GM21723 (cell line): ENCODE measurements at regions not wholly inside any gene's neighbourhood (a gene's known extent, or its start where the extent isn't known, plus 50 kb on each side); places are given as distances from the start of the nearest gene placed in this dataset.
"Not testable (repeated sequence)": the region's sequence is repeated elsewhere in the genome, so short reads cannot be mapped to it uniquely, and the experiment has no call there.

Experiments
- ATAC-seq: cut with Tn5 transposase; IDR thresholded peaks from one replicate; pipeline ENCODE4 v1.9.1; 2021; ENCODE audit warnings: mild to moderate bottlenecking, moderate library complexity; ENCODE audit not compliant: unreplicated experiment

DNA sequence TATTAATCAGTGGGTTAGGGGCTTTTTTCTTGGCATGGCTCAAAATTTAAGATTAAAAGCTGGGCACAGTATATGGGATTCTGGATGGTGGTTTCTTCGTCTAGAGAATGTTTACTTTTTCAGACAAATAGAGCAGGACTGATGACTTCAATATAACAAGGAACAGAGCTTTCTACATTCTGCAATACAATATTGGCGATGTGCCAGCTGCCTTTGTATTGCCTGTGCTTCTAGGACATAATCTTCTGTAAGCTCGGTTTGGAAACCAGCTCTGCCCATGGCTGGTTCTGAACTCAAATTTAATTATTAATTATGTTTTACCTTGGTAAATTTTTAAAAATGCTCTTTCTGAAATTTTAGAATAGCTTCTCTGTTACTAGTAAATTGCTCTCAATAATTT is 139.1 kb upstream of the TRPC4 start:
- ATAC-seq, result no peak

DNA sequence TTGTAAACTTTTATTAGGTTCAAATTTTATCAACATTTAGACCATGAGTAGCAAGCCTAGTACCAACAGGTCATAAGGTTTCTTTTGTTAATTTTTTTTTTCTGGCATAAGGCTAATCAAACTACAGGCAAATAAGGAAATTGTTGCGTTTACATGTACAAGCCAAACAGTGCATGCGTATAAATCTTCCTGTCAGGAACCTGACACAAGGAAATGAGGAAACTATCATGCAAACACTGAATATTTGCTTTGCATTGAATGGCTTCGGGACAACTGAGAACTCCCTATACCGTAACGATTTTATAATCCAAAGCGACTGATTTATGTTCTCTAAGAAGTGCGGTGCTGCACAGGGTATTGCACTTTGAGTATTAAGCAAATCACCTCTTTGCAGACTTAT is 133.0 kb upstream of the TRPC4 start:
- ATAC-seq, result no peak

GRCh38 chr13:37997641-37998040 is 128.1 kb upstream of the TRPC4 start:
- no peak for ATAC-seq

- no peak for ATAC-seq
Measured at GRCh38 chr13:37995092-37995491, 125.5 kb upstream of the TRPC4 start.

GRCh38 chr13:37986811-37987210 is 117.2 kb upstream of the TRPC4 start:
- ATAC-seq, result no peak

DNA sequence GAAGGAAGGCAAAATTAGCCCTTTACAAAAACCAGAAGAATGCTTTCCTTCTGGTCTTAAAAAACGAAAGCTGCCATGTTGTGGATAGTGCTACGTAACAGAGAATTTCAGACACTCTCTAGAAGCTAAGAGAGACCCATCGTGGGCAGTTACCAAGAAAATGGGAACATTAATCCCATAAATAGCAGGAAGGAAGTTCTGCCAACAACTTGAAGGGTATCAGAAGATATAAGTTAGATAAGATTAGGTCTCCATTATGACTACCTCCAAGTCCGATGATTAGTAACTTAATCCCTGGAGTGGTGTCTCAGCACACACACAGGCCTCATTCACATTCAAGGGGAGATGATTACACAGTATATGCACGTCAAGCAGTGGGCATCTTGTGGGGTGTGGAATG is 115.7 kb upstream of the TRPC4 start:
- no peak for ATAC-seq

- ATAC-seq, result no peak
Measured at GRCh38 chr13:37984357-37984756, 114.8 kb upstream of the TRPC4 start.

- no peak for ATAC-seq
Measured at GRCh38 chr13:37981932-37982331, 112.4 kb upstream of the TRPC4 start.

GRCh38 chr13:37978680-37979079 is 109.1 kb upstream of the TRPC4 start:
- ATAC-seq, result no peak

GRCh38 chr13:37968555-37968954 is 99.0 kb upstream of the TRPC4 start:
- no peak for ATAC-seq

GRCh38 chr13:37966266-37966665 is 96.7 kb upstream of the TRPC4 start:
- no peak for ATAC-seq

DNA sequence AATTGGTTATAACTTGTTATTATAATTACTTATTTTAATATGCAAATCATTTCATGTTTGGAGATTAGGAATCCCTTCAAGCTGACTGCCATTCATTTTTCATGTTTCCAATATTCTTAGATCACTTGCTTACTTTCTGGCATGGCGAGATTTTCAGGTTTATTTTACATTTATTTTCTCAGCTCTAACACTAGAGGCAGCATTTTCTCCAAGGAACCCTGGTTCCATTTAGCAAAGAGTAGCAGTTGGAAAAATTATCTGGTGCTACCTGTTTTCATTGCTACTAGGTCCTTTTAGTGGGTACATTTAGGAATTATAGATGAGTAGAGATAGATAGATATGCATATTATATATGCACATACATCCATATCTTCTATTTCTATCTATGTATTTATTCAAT is 90.9 kb upstream of the TRPC4 start:
- no peak for ATAC-seq

DNA sequence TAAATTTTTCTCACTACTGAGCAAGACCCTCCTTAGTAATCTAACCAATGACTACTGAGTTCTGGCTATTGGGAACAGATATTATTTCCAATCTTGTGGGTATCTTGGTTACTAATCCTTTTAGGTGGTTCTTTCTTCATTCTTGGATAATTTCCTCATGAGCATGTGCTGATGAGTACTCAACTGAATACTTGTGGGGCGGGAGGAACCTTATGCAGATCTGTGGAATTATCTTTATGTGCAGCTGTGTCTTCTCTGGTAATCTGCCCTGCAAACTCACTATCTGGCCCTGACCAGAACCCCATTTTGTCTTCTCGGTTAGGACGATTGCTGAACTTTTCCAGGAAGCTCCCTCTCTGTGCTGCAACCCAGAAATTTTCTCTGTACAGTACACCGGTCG is 89.7 kb upstream of the TRPC4 start:
- no peak for ATAC-seq

DNA sequence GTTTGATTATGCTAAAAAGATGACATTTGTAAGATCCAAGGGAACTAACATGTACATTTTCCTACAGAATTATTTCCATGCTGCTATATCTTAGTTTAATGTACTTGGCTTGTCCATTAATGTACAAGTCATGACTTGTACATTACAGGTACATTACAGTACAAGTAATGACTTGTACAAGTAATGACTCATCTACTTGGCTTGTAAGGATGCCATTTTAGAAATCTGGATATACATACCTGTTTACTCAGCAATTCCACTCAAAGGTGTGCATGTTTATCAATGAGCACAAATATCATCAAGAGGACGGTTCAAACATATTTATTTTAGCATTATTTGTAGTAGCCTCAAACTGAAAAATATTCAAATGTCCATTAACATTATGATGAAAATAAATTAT is 87.0 kb upstream of the TRPC4 start:
- no peak for ATAC-seq

DNA sequence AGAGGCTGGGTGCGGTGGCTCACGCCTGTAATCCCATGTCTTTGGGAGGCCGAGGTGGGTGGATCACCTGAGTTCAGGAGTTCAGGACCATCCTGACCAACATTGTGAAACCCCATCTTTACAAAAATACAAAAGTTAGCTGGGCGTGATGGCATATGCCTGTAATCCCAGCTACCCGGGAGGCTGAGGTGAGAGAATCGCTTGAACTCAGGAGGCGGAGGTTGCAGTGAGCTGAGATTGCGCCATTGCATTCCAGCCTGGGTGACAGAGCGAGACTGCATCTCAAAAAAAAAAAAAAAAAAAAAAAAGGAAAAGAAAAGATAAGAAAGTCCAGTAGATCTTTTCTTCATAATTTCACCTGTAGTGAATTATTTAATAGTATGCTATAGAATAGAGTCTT is 85.0 kb upstream of the TRPC4 start:
- not testable (repeated sequence) for ATAC-seq

- no peak for ATAC-seq
Measured at GRCh38 chr13:37954191-37954590, 84.6 kb upstream of the TRPC4 start.

DNA sequence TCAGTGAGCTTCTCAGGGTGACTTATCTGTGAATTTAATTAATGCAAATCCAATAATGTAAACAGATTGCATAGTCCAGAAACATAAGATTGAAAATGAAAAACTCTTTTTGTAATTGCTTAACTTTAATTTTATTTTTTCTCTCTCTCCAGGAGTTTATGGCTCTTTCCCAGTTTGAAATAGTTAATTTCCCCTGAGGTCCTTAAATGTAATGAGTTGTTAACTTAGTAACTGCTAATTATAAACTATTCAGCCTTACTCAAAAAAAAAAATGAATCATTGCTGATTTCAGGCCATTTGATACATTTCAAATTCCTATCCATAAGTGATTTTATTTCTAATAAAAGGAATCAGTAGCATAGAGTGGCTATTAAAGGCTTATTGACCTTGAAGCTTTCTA is 84.1 kb upstream of the TRPC4 start:
- ATAC-seq, result no peak

- ATAC-seq, result no peak
Measured at GRCh38 chr13:37950016-37950415, 80.4 kb upstream of the TRPC4 start.

DNA sequence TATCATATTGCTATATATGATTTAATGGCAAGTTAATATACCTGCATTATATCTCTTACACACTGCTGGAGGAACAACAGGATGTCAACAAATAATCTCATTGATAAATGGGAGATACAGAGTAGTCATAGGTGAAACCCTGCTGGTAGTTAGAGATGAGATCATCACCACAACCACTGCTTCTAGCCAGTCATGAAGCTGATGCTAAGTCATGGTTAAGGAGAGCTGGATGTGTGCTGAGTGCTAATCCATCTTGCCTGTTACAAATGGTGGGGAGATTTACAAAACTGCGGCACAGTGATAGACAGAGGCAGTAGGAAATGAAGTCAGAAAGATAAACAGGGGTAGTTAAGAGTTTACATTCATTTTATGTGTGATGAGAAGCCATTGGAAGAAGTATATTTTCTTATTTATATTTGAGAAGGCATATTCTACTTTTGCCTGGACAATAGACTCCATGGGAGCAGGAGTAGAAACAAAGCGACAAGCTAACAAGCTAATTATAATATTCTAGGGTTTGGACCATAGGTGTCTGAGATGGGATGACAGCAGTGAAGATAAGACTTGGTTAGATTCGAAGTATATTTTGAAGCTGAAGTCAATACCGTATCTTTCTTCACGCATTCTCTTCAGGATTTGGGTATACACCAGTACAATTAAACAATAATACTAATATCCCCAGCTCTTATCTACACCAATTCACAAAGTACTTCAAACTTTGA is 78.0 kb upstream of the TRPC4 start:
- no peak for ATAC-seq

DNA sequence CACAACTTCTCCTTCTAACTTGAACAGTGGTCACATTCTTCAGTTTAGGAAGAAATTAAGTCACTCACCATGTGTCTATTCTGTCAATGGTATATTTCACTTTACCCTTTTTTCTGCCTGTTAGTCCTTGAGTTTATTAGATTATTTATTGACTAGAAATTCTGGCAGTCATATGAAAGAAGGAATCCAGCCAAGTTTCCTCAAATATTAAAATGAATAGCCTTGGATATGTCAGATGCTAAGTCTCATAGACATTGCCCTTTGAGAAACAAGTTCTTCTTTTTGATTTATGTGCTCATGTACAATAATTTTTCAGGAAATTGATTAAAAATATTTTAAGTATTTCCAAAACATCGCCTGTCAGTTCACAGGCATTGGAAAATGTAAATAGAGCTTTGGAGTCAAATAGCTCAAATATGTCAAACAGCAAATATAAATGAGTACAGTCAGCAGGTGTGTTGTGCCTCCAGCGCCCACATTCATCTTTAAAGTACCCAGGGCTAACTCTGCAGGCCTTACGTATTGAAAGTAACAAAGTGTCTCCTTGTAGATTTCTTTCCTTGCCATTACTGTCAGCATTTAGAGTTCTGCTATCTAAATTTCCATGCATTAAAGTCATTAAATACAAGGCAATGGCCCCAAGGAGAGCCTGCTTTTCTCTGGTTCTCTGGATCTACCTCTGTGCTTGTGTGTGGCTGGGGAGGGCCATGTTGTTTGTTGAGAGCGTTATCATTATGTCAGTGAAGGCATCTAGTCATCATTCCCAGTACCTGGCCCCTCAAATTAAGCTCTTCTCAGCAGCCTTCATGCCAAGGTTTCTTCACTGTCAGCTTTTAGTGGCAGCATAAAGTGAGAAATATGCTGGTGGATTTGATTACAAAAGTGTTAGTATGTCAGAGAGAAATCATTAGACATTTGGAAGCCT is 76.3 kb upstream of the TRPC4 start:
- ATAC-seq, result no peak

DNA sequence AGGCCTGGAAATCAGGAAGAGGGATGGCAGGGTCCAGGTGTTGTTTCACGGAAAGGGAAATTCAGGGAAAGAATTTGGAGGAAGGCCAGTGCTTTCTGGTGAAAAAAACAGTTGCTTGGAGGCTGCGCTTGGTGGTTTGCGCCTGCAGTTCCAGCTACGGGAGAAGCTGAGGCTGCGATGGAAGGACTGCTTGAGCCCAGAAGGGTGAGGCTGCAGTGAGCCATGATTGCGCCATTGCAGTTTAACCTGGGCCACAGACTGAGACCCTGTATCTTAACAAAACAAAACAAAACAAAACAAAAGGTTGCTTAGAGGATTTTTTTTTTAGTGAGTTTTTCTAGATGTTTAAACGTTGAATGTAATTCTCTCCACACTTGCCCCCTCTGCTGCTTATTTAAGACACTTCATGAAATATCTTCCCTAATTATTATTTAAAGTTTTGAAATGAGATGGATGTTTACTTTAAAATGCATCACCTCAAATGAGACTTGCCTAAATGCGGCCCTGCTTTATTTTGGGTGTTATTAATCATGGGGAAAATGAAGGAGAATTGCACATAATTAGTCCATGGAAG is 75.4 kb upstream of the TRPC4 start:
- ATAC-seq, result no peak
